HG03520 (cell line): ENCODE measurements at regions not wholly inside any gene's neighbourhood (a gene's known extent, or its start where the extent isn't known, plus 50 kb on each side); places are given as distances from the start of the nearest gene placed in this dataset.
"Not testable (repeated sequence)": the region's sequence is repeated elsewhere in the genome, so short reads cannot be mapped to it uniquely, and the experiment has no call there.

ENCODE experiments used
- ATAC-seq: cut with Tn5 transposase; IDR thresholded peaks from one replicate; pipeline ENCODE4 v1.9.1; 2021; ENCODE audit warnings: mild to moderate bottlenecking, moderate library complexity; ENCODE audit not compliant: unreplicated experiment

DNA sequence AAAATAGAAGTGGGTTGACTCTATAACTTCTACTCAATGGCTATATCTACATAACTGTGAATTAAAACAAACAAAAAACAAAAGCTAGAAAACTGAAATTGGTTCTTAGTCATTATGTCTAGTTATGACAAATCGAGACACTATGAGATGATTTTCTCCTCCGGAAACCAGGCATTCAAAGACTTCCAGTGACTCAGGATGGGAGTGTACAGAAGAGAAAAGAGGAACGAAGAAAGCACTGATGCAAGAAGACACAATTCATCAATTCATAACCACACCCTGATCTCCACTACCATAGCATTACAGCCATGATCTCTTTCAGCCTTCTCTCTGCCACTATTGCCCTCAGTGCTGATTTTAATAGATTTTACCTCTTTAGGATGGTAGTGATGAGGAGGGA lies 253.6 kb downstream of the CBLL2 start:
- ATAC-seq: peak; percentile 99

DNA sequence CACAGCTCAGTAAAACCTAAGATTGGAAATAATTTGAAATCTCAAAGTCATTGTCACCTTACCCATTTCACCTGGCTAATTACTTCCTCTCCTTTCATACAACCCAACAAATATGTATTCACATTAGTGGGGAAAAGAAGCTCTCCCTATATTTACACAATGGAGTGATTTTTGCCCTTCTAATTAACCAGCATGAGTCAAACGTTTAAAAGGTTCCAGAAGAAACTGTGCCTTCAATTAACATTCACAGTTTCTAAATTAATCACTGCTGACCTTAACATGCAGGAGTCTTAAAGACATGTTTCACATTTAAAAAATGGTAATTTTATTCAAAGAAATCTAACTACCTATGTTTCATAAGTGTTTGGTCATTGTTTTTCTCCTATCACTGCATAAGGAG lies 254.6 kb downstream of the CBLL2 start:
- no peak for ATAC-seq

GRCh38 chrX:22533898-22534297 lies 261.2 kb downstream of the CBLL2 start:
- ATAC-seq: no peak

DNA sequence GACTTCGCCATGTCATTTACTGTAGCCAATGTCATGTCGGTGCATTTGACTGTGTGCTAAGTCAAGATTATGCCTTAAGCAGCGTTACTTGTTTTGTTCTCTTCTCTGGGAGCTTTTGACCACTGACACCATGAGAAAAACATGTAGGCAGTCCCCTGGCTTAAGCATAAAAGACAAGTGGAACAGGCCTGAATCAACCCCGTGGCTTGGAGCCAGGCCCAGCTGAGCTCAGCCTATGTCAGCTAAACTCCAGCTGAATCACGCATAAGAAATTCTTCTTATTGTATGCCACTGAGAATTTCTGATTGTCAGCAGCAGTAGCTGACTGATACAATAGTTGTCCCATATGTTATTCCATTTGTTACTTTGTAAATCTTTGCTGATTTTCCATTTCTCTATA lies 261.9 kb downstream of the CBLL2 start:
- ATAC-seq: no peak

GRCh38 chrX:22536746-22537304 lies 264.1 kb downstream of the CBLL2 start:
- ATAC-seq: no peak

DNA sequence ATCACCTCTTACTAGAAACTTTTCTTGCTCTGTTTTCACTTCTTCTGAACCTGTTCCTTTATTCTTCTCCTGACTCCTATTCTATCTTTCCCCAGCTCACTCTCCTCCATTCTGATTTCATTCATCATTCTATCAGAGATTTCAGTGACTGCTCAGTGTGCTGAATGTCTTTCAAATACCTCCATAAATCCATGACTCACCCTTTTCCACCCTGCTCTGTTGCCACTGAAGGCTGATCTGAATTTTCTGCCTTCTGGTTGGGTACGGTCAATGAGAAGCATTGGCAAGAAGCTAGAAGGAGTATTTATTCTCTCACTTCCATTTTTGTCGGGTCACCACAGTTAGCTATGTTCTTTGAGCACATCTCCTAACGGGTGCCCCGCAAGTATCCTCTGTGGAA lies 265.9 kb downstream of the CBLL2 start:
- ATAC-seq: no peak

DNA sequence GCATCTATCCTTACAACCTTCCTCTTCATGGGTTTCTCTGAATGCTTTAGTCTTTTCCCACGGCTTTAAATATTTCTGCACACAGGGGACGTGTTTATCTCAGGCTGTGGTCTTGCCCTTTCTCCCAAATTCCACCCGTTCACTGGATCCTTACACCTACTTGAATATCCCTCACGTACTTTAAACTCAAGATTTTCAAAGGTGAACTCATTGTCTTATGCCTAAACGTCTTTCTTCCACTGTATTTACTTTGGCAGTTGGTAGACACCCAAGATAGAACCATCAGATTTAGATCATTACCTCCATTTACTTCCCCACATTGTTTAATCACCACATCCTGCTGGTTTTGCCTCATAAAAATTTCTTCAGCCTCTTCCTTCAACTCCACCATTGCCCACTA lies 269.2 kb downstream of the CBLL2 start:
- no peak for ATAC-seq

DNA sequence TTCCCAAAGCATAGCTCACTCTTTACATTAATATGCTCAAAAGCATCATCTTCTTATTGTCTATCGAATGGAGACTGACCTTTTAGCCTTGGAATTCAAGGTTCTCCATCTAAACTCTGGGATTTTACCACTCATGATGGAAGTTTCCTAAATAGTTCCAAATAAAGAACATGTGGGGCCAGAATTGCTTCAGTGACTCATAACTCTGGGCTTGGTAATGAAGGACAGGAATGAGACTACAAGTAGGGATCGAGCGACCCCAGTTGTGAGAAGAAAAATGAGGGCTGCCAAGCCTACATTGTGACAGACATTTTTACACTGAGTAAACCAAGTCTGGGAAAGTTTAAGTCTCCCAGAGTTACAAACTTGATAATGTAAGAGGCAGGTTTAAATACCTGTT lies 269.9 kb downstream of the CBLL2 start:
- ATAC-seq: no peak

GRCh38 chrX:22559506-22559905 lies 286.8 kb downstream of the CBLL2 start:
- no peak for ATAC-seq

- no peak for ATAC-seq
These were observed 302.6 kb downstream of the CBLL2 start for GRCh38 chrX:22575161-22575845.

GRCh38 chrX:22577181-22577580 lies 304.5 kb downstream of the CBLL2 start:
- no peak for ATAC-seq

DNA sequence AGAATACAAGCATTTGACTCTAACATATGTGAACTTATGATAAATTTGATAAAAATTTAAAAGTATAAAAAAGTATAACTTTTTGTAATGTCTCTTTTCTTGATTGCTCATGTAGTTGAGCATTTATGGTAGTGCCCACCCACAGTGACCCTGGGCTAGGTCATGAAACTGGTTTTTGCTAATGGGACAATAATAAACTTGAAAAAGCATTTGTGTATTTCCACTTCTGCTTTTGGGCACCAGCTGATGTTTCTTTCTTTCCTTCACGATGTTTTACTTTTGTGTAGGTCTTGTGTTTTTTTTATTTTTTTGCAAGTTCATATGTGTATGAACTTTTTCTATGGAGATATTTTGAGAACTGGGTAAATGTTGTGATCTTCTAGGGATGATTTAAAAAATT lies 313.1 kb downstream of the CBLL2 start:
- peak; percentile 79 for ATAC-seq

DNA sequence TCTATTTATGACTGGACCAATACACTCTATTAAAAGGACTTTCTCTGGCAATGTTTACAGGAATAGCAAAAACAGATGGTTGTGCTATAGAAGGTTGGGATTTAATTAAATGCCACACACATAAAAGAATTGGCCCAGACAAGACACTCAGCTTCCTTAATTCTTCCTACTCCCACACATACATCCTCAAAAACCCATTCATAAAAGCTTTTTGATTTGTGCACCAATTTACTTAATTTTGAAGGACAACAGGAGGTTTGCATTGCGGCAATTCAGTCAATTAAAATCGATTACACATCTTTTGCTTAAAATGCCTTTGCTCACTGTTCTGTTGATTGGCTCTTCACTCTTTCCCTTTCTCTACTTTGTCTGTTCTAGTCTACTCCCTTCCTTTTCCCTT lies 317.1 kb downstream of the CBLL2 start:
- no peak for ATAC-seq

- no peak for ATAC-seq
These were observed 322.1 kb downstream of the CBLL2 start for GRCh38 chrX:22594766-22595165.

- ATAC-seq: no peak
These were observed 330.3 kb downstream of the CBLL2 start for GRCh38 chrX:22603060-22603459.

- ATAC-seq: not testable (repeated sequence)
These were observed 336.7 kb downstream of the CBLL2 start for GRCh38 chrX:22609452-22609851.

- no peak for ATAC-seq
These were observed 344.2 kb downstream of the CBLL2 start for GRCh38 chrX:22616867-22617266.

DNA sequence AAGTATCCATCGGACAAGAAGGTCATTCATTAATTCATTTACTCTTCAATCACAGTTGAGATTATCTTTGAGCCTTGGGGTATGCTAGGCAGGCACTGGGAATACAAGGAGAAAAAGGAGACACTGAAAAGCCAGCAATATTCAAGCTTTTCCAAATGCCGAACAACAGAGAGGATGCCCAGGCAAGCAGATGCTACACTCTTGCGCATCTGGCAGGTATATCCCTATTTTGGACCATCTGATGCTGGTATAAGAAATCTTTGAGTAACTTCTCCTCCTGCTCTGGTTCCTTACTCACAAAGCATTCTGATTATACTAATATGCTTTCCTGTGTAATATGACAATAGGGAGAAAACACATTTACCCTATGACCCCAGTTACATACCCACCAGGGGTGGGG lies 354.9 kb downstream of the CBLL2 start:
- ATAC-seq: no peak

- ATAC-seq: no peak
These were observed 355.6 kb downstream of the CBLL2 start for GRCh38 chrX:22628275-22628674.

DNA sequence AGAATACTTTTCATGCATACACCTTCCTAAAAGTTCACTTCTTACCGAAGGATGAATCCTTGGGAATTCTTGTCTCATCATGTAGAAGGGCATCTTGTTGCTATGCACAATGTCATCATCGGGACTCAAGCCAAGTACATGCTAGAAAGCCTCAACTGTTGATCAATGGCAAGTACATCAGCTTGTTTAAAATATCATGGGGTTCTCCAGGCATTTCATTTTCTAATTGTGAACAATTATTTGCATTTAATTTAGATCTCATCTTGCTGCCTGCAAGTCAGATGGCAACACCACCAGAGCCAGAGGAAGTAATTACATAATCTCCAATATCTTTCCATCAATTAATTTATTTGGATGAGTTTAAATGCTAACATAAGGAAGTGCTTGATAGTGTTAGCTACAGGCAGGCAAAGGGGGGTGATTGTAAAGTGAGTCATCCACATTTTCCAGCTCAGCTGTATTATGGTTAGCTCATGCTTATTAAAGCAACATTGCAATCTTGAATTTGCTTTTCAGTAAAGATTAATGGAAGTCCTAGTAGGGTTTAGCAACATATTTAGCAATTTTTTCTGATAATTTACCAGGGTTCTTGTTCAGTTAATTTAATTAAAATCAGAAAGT lies 356.5 kb downstream of the CBLL2 start:
- ATAC-seq: no peak

DNA sequence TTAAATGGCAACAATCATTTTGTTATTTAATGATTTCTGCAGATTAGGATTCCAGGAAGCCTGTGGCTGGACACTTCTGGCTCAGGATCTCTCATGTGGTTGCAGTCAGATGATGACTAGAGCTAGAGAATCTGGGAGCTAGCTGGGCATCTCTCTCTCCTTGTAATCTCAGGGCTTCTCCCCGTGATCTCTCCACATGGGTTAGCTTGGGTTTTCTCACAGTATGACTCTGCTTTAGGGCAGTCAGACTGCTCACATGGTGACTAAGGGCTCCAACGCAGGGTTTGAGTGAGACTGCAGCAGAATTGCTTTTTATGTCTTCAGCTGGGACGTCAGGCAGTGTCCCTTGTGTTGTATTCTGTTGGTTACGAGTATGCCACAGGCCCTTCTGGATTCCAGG lies 361.4 kb downstream of the CBLL2 start:
- no peak for ATAC-seq

DNA sequence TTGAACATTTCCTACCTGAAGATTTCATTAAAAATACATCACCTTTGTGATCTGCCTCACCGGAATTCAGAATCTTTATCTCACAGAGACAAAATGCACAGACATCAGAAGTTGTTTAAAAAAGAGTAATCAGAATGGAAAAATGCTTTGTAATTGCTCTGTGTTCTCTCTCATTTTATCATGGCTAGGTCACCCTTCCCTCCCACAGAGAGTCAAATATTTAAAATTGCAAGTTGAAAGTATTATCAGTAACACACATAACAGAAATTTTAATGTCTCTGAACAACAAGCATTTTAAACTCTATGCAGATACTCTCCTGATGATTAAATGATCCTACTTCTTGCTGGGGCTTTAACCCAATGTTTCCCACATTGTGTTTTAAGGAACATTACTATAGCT lies 362.0 kb downstream of the CBLL2 start:
- no peak for ATAC-seq

- ATAC-seq: no peak
These were observed 351.5 kb upstream of the DDX53 start for GRCh38 chrX:22648281-22648680.
